HepG2 (cell line): ENCODE measurements at regions not wholly inside any gene's neighbourhood (a gene's known extent, or its start where the extent isn't known, plus 50 kb on each side); places are given as distances from the start of the nearest gene placed in this dataset.

Experiments
- ATAC-seq: fragments of 200-7000 bp; cut with Tn5 transposase; 3 replicates; pipeline ENCODE4 v1.9.1; 2020; ENCODE audit warnings: mild to moderate bottlenecking, moderate library complexity
- BruUV-seq: library from RNA; stranded (reverse); fragments of 400-500 nt; replicated peaks from 2 replicates; lab custom pipeline; 2021; lab: Mats Ljungman, UMichigan
- CTCF ChIA-PET: fragments of 300-600 bp; formaldehyde crosslinking; extraction: SDS; loops from one replicate; lab custom pipeline; 2021; ENCODE audit warnings: low total read pairs, inconsistent platforms, low intra/inter-chr PET ratio; lab: Yijun Ruan, JAX
- POLR2A ChIA-PET: fragments of 350-600 bp; sonication (Branson Sonifier 250); formaldehyde crosslinking; loops from one replicate; lab custom pipeline; 2020; ENCODE audit warnings: antibody characterized with exemption, inconsistent platforms; lab: Yijun Ruan, JAX
- DNase-seq: peaks from one replicate; pipeline ENCODE4 v3.0.0-alpha.2; 2015; ENCODE audit warnings: low spot score
- FAIRE-seq: peaks from 3 replicates; lab custom pipeline; 2011; peaks lifted over from hg19 to GRCh38; lab: Jason Lieb, UNC
- H2AFZ ChIP-seq: one replicate; pipeline ENCODE4 v1.6.1; 2011; ENCODE audit warnings: low read length, inconsistent platforms
- H3K27ac ChIP-seq: fragments of 300-600 bp; 3 replicates; pipeline ENCODE4 v1.8.0; 2011; ENCODE audit warnings: mixed run types, mild to moderate bottlenecking, mixed read lengths, low read length, inconsistent platforms; ENCODE audit not compliant: insufficient read depth; ENCODE audit errors: extremely low read length
- H3K27me3 ChIP-seq, 2 experiments: fragments of 200-600 bp in 1 of 2; 2 replicates in 1 of 2; 3 replicates in 1 of 2; pipeline versions ENCODE4 v1.6.0 to v1.8.0; 2011; ENCODE audit warnings: low read length in 2 of 2, mild to moderate bottlenecking in 2 of 2, moderate library complexity in 2 of 2, inconsistent platforms in 1 of 2; ENCODE audit not compliant: insufficient read depth in 2 of 2, control insufficient read depth in 1 of 2
- H3K36me3 ChIP-seq, 2 experiments: fragments of 200-600 bp in 1 of 2; replicated peaks in 1 of 2; 2 replicates in 1 of 2; 3 replicates in 1 of 2; pipeline versions ENCODE4 v1.5.1 to v1.8.0; 2011; ENCODE audit warnings: low read length in 2 of 2, inconsistent platforms in 1 of 2; ENCODE audit not compliant: insufficient read depth in 2 of 2, control insufficient read depth in 1 of 2
- H3K4me1 ChIP-seq: 2 replicates; pipeline ENCODE4 v1.5.1; 2012; ENCODE audit warnings: low read length, inconsistent platforms; ENCODE audit not compliant: insufficient read depth
- H3K4me2 ChIP-seq: 2 replicates; pipeline ENCODE4 v1.6.0; 2011; ENCODE audit warnings: low read depth, low read length, inconsistent platforms
- H3K4me3 ChIP-seq, 3 experiments: fragments of 200-600 bp in 1 of 3; sonication (generic), shearing (Covaris generic) in 1 of 3; replicated peaks in 1 of 3; 2 replicates each; pipeline ENCODE4 v1.5.1; 2011 to 2016; ENCODE audit warnings: low read length in 3 of 3, inconsistent platforms in 2 of 3, low read depth in 2 of 3, mild to moderate bottlenecking in 2 of 3, control low read depth in 1 of 3, mixed read lengths in 1 of 3; ENCODE audit not compliant: insufficient read depth in 1 of 3
- H3K79me2 ChIP-seq: one replicate; pipeline ENCODE4 v1.6.1; 2011; ENCODE audit warnings: low read length, inconsistent platforms; ENCODE audit not compliant: insufficient read depth
- H3K9ac ChIP-seq: 2 replicates; pipeline ENCODE4 v1.6.0; 2011; ENCODE audit warnings: mild to moderate bottlenecking, low read depth, low read length, inconsistent platforms; ENCODE audit not compliant: insufficient read depth
- H3K9me3 ChIP-seq: 2 replicates; pipeline ENCODE4 v1.5.1; 2012; ENCODE audit warnings: mild to moderate bottlenecking, low read length
- H4K20me1 ChIP-seq: 2 replicates; pipeline ENCODE4 v1.6.0; 2011; ENCODE audit warnings: inconsistent platforms, mild to moderate bottlenecking, low read length, moderate library complexity; ENCODE audit not compliant: insufficient read depth
- AKAP8 ChIP-seq: sonication (generic); formaldehyde crosslinking; IDR thresholded peaks from 2 replicates; pipeline ENCODE4 v1.5.1; 2020; ENCODE audit warnings: mild to moderate bottlenecking, missing genetic modification reagents
- FOXK1 ChIP-seq: sonication (generic); formaldehyde crosslinking; IDR thresholded peaks from 2 replicates; pipeline ENCODE4 v1.4.0; 2020; ENCODE audit warnings: low read depth, missing genetic modification reagents, borderline replicate concordance
- SIX1 ChIP-seq: sonication (generic); formaldehyde crosslinking; IDR thresholded peaks from 2 replicates; pipeline ENCODE4 v1.4.0; 2020; ENCODE audit warnings: missing genetic modification reagents, borderline replicate concordance
- ZNF318 ChIP-seq: sonication (generic); formaldehyde crosslinking; IDR thresholded peaks from 2 replicates; pipeline ENCODE4 v1.4.0; 2020; ENCODE audit warnings: mild to moderate bottlenecking, missing genetic modification reagents
- ZNF569 ChIP-seq: sonication (generic); formaldehyde crosslinking; IDR thresholded peaks from 2 replicates; pipeline ENCODE4 v1.5.0; 2020; ENCODE audit warnings: mild to moderate bottlenecking, missing genetic modification reagents, moderate library complexity, borderline replicate concordance
- WGBS: methylation state at CpG from one replicate; pipeline ENCODE4 v1.1.6; 2017; ENCODE audit warnings: low lambda C conversion rate; 5-methylcytosine and 5-hydroxymethylcytosine counted together
- in situ Hi-C: cut with HindIII; loops from 2 replicates; pipeline ENCODE4 v1.10.0; 2017; ENCODE audit warnings: low pct_unique_long_range_greater_than_20kb; ENCODE audit not compliant: extremely low pct_ligation_motif_present
- intact Hi-C: fragments of 100-400 bp; cut with micrococcal nuclease; formaldehyde crosslinking; loops from one replicate; pipeline ENCODE4 v1.10.0; 2022; ENCODE audit not compliant: unreplicated experiment

- no peak overlapping the region for H3K27ac ChIP-seq
- peaks cover 39% of the 10 kb centered on the region for H3K4me1 ChIP-seq
- no peak overlapping the region for H3K4me3 ChIP-seq
- intact Hi-C loops: no loop called here
- no peak for TF ChIP-seq AKAP8
- 0 out of 2 replicates have a peak, but pooled peaks have one; percentile 22 for TF ChIP-seq SIX1 (CRISPR knock-in tag)
- TF ChIP-seq FOXK1 (CRISPR knock-in tag): no peak
- TF ChIP-seq ZNF569 (CRISPR knock-in tag): no peak
- no peak for TF ChIP-seq ZNF318
- CTCF ChIA-PET: no interaction called here
- H3K9ac ChIP-seq: no peak overlapping the region
- H3K27me3 ChIP-seq: peaks cover 1 to 6% of the 10 kb centered on the region in 2 experiments; a peak in 3 of 5 replicates
- in situ Hi-C loops: no loop called here
- peak overlapping the region; percentile 6; the same call in 1 of the 2 replicates for H3K4me2 ChIP-seq
- FAIRE-seq (no peak), ATAC-seq (peak; percentile 69), DNase-seq (no peak)
- no peaks in the 10 kb centered on the region for H4K20me1 ChIP-seq
- H3K79me2 ChIP-seq: no peaks in the 10 kb centered on the region
- H3K36me3 ChIP-seq: no peaks in the 10 kb centered on the region
- no peak overlapping the region for H2AFZ ChIP-seq
- POLR2A ChIA-PET: interaction anchor here (0.8 to 1.5 kb wide), 2 partner anchors 22 to 60 kb away, joined by 3 read pairs; partner anchors contain the start of gene ZFR
- no TSS peak for BruUV-seq
- no peaks in the 10 kb centered on the region for H3K9me3 ChIP-seq
- 17% methylated on average over 8 of the region's 8 CpGs for WGBS
Observed at GRCh38 chr5:32504989-32505596, 60.6 kb upstream of the ZFR start.
